Vagina (tissue), 2 donors: ENCODE measurements at regions not wholly inside any gene's neighbourhood (a gene's known extent, or its start where the extent isn't known, plus 50 kb on each side); places are given as distances from the start of the nearest gene placed in this dataset.

Source experiments
- CTCF ChIP-seq, 3 experiments: fragments of 450-650 bp in 2 of 3; fragments of 200-600 bp in 1 of 3; sonication (generic) in 1 of 3; IDR thresholded peaks; one replicate each; pipeline ENCODE4 v1.5.1; 2017 to 2019; ENCODE audit warnings: antibody characterized with exemption in 3 of 3, mild to moderate bottlenecking in 2 of 3, moderate library complexity in 2 of 3
- POLR2A ChIP-seq, 2 donors: fragments of 450-650 bp; IDR thresholded peaks; one replicate each; pipeline ENCODE4 v1.6.1; 2017; ENCODE audit warnings: antibody characterized with exemption in 2 of 2, mild to moderate bottlenecking in 2 of 2, moderate library complexity in 2 of 2

GRCh38 chr6:4485735-4486134, 290.5 kb upstream of the CDYL start:
- no peak for TF ChIP-seq CTCF (IDR thresholded peaks at IDR 0.05)
- no peak for TF ChIP-seq POLR2A (IDR thresholded peaks at IDR 0.05)
